Endothelial cell of umbilical vein (primary cell): ENCODE measurements at regions not wholly inside any gene's neighbourhood (a gene's known extent, or its start where the extent isn't known, plus 50 kb on each side); places are given as distances from the start of the nearest gene placed in this dataset.

ENCODE experiments used
- BruUV-seq: library from RNA; stranded (reverse); fragments of 400-500 nt; replicated peaks from 2 replicates; lab custom pipeline; 2021; lab: Mats Ljungman, UMichigan
- CTCF ChIA-PET: fragments of 300-600, 350-600 bp; sonication (Branson Sonifier 250); formaldehyde crosslinking; loops from one replicate; lab custom pipeline; 2021; ENCODE audit warnings: antibody characterized with exemption, inconsistent platforms; lab: Charles Lee
- POLR2A ChIA-PET: fragments of 300-600, 350-600 bp; sonication (Branson Sonifier 250); formaldehyde crosslinking; loops from one replicate; lab custom pipeline; 2021; ENCODE audit warnings: antibody characterized with exemption, inconsistent platforms; lab: Charles Lee
- DNase-seq: peaks from one replicate; pipeline ENCODE4 v3.0.0-alpha.2; 2011; ENCODE audit warnings: low read depth, low spot score
- FAIRE-seq: peaks from 2 replicates; lab custom pipeline; 2011; peaks lifted over from hg19 to GRCh38; lab: Jason Lieb, UNC
- H2AFZ ChIP-seq: 2 replicates; pipeline ENCODE4 v1.6.0; 2012; ENCODE audit warnings: low read depth, low read length, control low read depth, inconsistent platforms
- H3K27ac ChIP-seq: 2 replicates; pipeline ENCODE4 v1.5.1; 2011; ENCODE audit warnings: low read depth, mild to moderate bottlenecking, control low read depth, low read length, moderate library complexity; ENCODE audit not compliant: insufficient read depth
- H3K27me3 ChIP-seq, 2 experiments: 2 replicates each; pipeline versions ENCODE4 v1.6.0 to v1.6.1; 2011; ENCODE audit warnings: low read length in 2 of 2, mixed read lengths in 1 of 2; ENCODE audit not compliant: control insufficient read depth in 2 of 2, insufficient read depth in 2 of 2
- H3K36me3 ChIP-seq, 2 experiments: 2 replicates in 1 of 2; 3 replicates in 1 of 2; pipeline ENCODE4 v1.5.1; 2011; ENCODE audit warnings: low read length in 2 of 2, mild to moderate bottlenecking in 1 of 2, moderate library complexity in 1 of 2; ENCODE audit not compliant: control insufficient read depth in 2 of 2, insufficient read depth in 2 of 2; ENCODE audit errors: extremely low read depth in 1 of 2
- H3K4me1 ChIP-seq: 3 replicates; pipeline ENCODE4 v1.5.1; 2011; ENCODE audit warnings: mild to moderate bottlenecking, low read length; ENCODE audit not compliant: control insufficient read depth, insufficient read depth; ENCODE audit errors: extremely low read depth
- H3K4me2 ChIP-seq: 2 replicates; pipeline ENCODE4 v1.6.1; 2011; ENCODE audit warnings: low read length, control low read depth, mixed read lengths; ENCODE audit not compliant: insufficient read depth
- H3K4me3 ChIP-seq, 3 experiments: fragments of 200-600 bp in 1 of 3; sonication (generic), shearing (Covaris generic) in 1 of 3; replicated peaks in 1 of 3; 2 replicates each; pipeline ENCODE4 v1.5.1; 2011 to 2016; ENCODE audit warnings: control low read depth in 3 of 3, low read length in 3 of 3, mild to moderate bottlenecking in 2 of 3, inconsistent platforms in 1 of 3, low read depth in 1 of 3, moderate library complexity in 1 of 3; ENCODE audit not compliant: insufficient read depth in 1 of 3
- H3K79me2 ChIP-seq: 2 replicates; pipeline ENCODE4 v1.6.0; 2012; ENCODE audit warnings: low read length, inconsistent platforms; ENCODE audit not compliant: control insufficient read depth, insufficient read depth
- H3K9ac ChIP-seq: replicated peaks from 2 replicates; pipeline ENCODE3; 2011; ENCODE audit warnings: low read length, control low read depth; ENCODE audit not compliant: insufficient read depth; ENCODE audit errors: extremely low read depth
- H3K9me1 ChIP-seq: replicated peaks from 3 replicates; pipeline ENCODE4 v1.6.0; 2011; ENCODE audit warnings: mild to moderate bottlenecking, low read length; ENCODE audit not compliant: control insufficient read depth, insufficient read depth; ENCODE audit errors: extremely low read depth
- H3K9me3 ChIP-seq: replicated peaks from 2 replicates; pipeline ENCODE4 v1.5.1; 2012; ENCODE audit warnings: low read length, inconsistent platforms; ENCODE audit not compliant: control insufficient read depth, insufficient read depth
- H4K20me1 ChIP-seq: replicated peaks from 2 replicates; pipeline ENCODE3; 2011; ENCODE audit warnings: mild to moderate bottlenecking, low read length; ENCODE audit not compliant: control insufficient read depth, insufficient read depth; ENCODE audit errors: extremely low read depth
- CTCF ChIP-seq, 2 donors: IDR thresholded peaks; 1 replicate in 1 of 2; 2 replicates in 1 of 2; pipeline ENCODE4 v1.5.1; 2011; ENCODE audit warnings: low read length in 2 of 2, mild to moderate bottlenecking in 2 of 2, moderate library complexity in 2 of 2, control low read depth in 1 of 2, inconsistent platforms in 1 of 2, low read depth in 1 of 2; ENCODE audit not compliant: insufficient read depth in 1 of 2; ENCODE audit errors: extremely low read depth in 1 of 2
- EZH2 ChIP-seq: IDR thresholded peaks from 2 replicates; pipeline ENCODE4 v1.6.1; 2012; ENCODE audit warnings: borderline replicate concordance, low read depth, mild to moderate bottlenecking, moderate library complexity, low read length, inconsistent platforms; ENCODE audit not compliant: severe bottlenecking
- FOS ChIP-seq: IDR thresholded peaks from 2 replicates; pipeline ENCODE4 v1.6.1; 2011; ENCODE audit warnings: mild to moderate bottlenecking, low read length, moderate library complexity, borderline replicate concordance; ENCODE audit not compliant: insufficient read depth
- GATA2 ChIP-seq: IDR thresholded peaks from 2 replicates; pipeline ENCODE4 v1.7.0; 2011; ENCODE audit warnings: low read depth, mild to moderate bottlenecking, moderate library complexity, mixed read lengths, low read length; ENCODE audit not compliant: insufficient read length, insufficient read depth
- JUN ChIP-seq: IDR thresholded peaks from 2 replicates; pipeline ENCODE4 v1.6.1; 2011; ENCODE audit warnings: borderline replicate concordance, low read depth; ENCODE audit not compliant: insufficient read length, insufficient read depth
- MAX ChIP-seq: IDR thresholded peaks from 2 replicates; pipeline ENCODE4 v1.6.1; 2011; ENCODE audit not compliant: insufficient read depth, insufficient read length
- MYC ChIP-seq: IDR thresholded peaks from one replicate; pipeline ENCODE4 v1.6.1; 2011; ENCODE audit warnings: mild to moderate bottlenecking, low read depth, low read length
- POLR2A ChIP-seq: IDR thresholded peaks from 2 replicates; pipeline ENCODE4 v1.6.1; 2012; ENCODE audit warnings: low read depth, mild to moderate bottlenecking, control low read depth, low read length
- POLR2AphosphoS5 ChIP-seq: IDR thresholded peaks from 2 replicates; pipeline ENCODE4 v1.6.1; 2012; ENCODE audit warnings: low read depth, mild to moderate bottlenecking, control low read depth, low read length, moderate library complexity; ENCODE audit not compliant: insufficient read depth
- dilution Hi-C: fragments of 300-500 bp; cut with MboI; formaldehyde crosslinking; loops from one replicate; pipeline ENCODE4 v1.15.0; 2019; ENCODE audit warnings: low sequenced_read_pairs; ENCODE audit not compliant: extremely low pct_ligation_motif_present
- intact Hi-C: fragments of 100-400 bp; cut with micrococcal nuclease; formaldehyde crosslinking; loops from one replicate; pipeline ENCODE4 v1.10.0; 2022

DNA sequence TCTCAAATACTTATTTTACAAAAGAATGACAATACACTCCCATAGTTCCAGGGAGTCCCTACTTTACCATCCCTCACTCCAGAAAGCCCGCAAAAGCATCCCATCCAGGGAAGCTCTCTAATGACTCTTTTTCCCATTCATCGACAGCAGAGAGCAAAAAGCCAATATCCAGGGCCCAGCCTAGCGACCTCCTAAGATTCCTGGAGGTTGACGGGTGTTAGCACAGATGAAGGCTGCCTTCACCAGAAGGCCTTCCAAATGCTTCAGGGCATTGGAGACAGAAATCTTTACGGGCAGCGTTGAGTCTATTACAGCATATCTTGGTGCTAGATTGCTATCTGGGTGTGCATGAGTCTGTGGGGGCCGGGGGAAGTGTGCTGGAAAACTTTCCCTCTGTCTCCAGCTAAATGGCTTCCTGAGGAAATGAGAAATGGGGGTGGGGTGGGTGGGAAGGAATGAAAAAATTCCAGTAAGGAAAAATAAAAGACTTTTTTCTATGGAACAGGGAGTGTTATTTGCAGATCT, 136.6 kb downstream of the PROX1 start:
- Histone ChIP-seq H3K79me2 (no peaks in the 10 kb centered on the region), H3K27ac (peak overlapping the region; percentile 82), H3K9me3 (no peaks in the 10 kb centered on the region), H3K9me1 (no peaks in the 10 kb centered on the region), H3K9ac (peak overlapping the region; percentile 20), H2AFZ (peak overlapping the region; percentile 66), H3K36me3 (no peaks in the 10 kb centered on the region), H3K4me3 (peak overlapping the region in 1 of 3 experiments; percentile 11), H4K20me1 (no peaks in the 10 kb centered on the region), H3K4me2 (peak overlapping the region; percentile 66), H3K27me3 (no peaks in the 10 kb centered on the region), H3K4me1 (peaks cover 25% of the 10 kb centered on the region)
- dilution Hi-C loops, result no loop called here
- intact Hi-C loops, result loop anchor here (1.0 to 2.0 kb wide), 4 partner anchors 8 to 362 kb away; no protein-coding TSS in a partner anchor
- FAIRE-seq, result peak; percentile 68
- BruUV-seq, result no TSS peak
- ChIA-PET CTCF (interaction anchor here (1.0 to 4.5 kb wide), 13 partner anchors 12 to 880 kb away, joined by 3 to 48 read pairs (median 11); partner anchors contain the start of gene PROX1), POLR2A (interaction anchor here (0.6 to 2.7 kb wide), 2 partner anchors 69 to 137 kb away, joined by 5 to 7 read pairs; partner anchors contain the start of gene PROX1)
- peak; percentile 83 for DNase-seq
- TF ChIP-seq JUN (no peak), FOS (peak; percentile 13), EZH2 (no peak), MYC (no peak), MAX (no peak), GATA2 (peak; percentile 99), POLR2A (no peak), CTCF (IDR thresholded peaks at IDR 0.05; ENCODE audit: extremely low read depth in 1 of 2, insufficient read depth in 1 of 2, low read depth in 1 of 2, low read length in 2 of 2) (no peak), POLR2AphosphoS5 (peak; percentile 66)
